ENCODE measurements at regions not wholly inside any gene's neighbourhood (a gene's known extent, or its start where the extent isn't known, plus 50 kb on each side); places are given as distances from the start of the nearest gene placed in this dataset.
A peak's percentile ranks its signal among the peaks of the same experiment; 100 is the strongest.

GRCh38 chr1:79745929-79746328, 739.4 kb upstream of the ADGRL4 start:
- Histone ChIP-seq H3K9me3 (ENCODE audit: control insufficient read depth, insufficient read depth, low read length) (no peaks in the 10 kb centered on the region), H3K4me1 (ENCODE audit: control insufficient read depth, insufficient read depth, low read length) (no peaks in the 10 kb centered on the region), H3K27ac (ENCODE audit: low read depth, low read length) (no peak overlapping the region), H3K27me3 (ENCODE audit: control insufficient read depth, insufficient read depth, low read length) (no peaks in the 10 kb centered on the region), H3K4me3 (ENCODE audit: low read depth, low read length) (no peak overlapping the region), H3K9ac (ENCODE audit: low read depth, low read length) (no peak overlapping the region), H3K36me3 (ENCODE audit: control insufficient read depth, insufficient read depth, low read length) (no peaks in the 10 kb centered on the region)

GRCh38 chr1:79744746-79745145, 738.2 kb upstream of the ADGRL4 start:
- H3K27me3 ChIP-seq (ENCODE audit: control insufficient read depth, insufficient read depth, low read length) = no peaks in the 10 kb centered on the region
- H3K4me1 ChIP-seq (ENCODE audit: control insufficient read depth, insufficient read depth, low read length) = no peaks in the 10 kb centered on the region
- no peaks in the 10 kb centered on the region for H3K36me3 ChIP-seq (ENCODE audit: control insufficient read depth, insufficient read depth, low read length)
- no peak overlapping the region for H3K4me3 ChIP-seq (ENCODE audit: low read depth, low read length)
- no peak overlapping the region for H3K9ac ChIP-seq (ENCODE audit: low read depth, low read length)
- H3K27ac ChIP-seq (ENCODE audit: low read depth, low read length) = no peak overlapping the region
- no peaks in the 10 kb centered on the region for H3K9me3 ChIP-seq (ENCODE audit: control insufficient read depth, insufficient read depth, low read length)

GRCh38 chr1:79741720-79742421, 735.3 kb upstream of the ADGRL4 start:
- Histone ChIP-seq H3K4me1 (ENCODE audit: control insufficient read depth, insufficient read depth, low read length) (no peaks in the 10 kb centered on the region), H3K36me3 (ENCODE audit: control insufficient read depth, insufficient read depth, low read length) (no peaks in the 10 kb centered on the region), H3K9me3 (ENCODE audit: control insufficient read depth, insufficient read depth, low read length) (no peaks in the 10 kb centered on the region), H3K4me3 (ENCODE audit: low read depth, low read length) (no peak overlapping the region), H3K27ac (ENCODE audit: low read depth, low read length) (no peak overlapping the region), H3K9ac (ENCODE audit: low read depth, low read length) (no peak overlapping the region), H3K27me3 (ENCODE audit: control insufficient read depth, insufficient read depth, low read length) (no peaks in the 10 kb centered on the region)

GRCh38 chr1:79738101-79738500, 731.6 kb upstream of the ADGRL4 start:
- no peak overlapping the region for H3K27ac ChIP-seq (ENCODE audit: low read depth, low read length)
- H3K4me1 ChIP-seq (ENCODE audit: control insufficient read depth, insufficient read depth, low read length) = no peaks in the 10 kb centered on the region
- H3K9ac ChIP-seq (ENCODE audit: low read depth, low read length) = no peak overlapping the region
- H3K36me3 ChIP-seq (ENCODE audit: control insufficient read depth, insufficient read depth, low read length) = no peaks in the 10 kb centered on the region
- H3K27me3 ChIP-seq (ENCODE audit: control insufficient read depth, insufficient read depth, low read length) = no peaks in the 10 kb centered on the region
- no peaks in the 10 kb centered on the region for H3K9me3 ChIP-seq (ENCODE audit: control insufficient read depth, insufficient read depth, low read length)
- no peak overlapping the region for H3K4me3 ChIP-seq (ENCODE audit: low read depth, low read length)

GRCh38 chr1:79737193-79737592, 730.7 kb upstream of the ADGRL4 start:
- Histone ChIP-seq H3K36me3 (ENCODE audit: control insufficient read depth, insufficient read depth, low read length) (no peaks in the 10 kb centered on the region), H3K9ac (ENCODE audit: low read depth, low read length) (no peak overlapping the region), H3K9me3 (ENCODE audit: control insufficient read depth, insufficient read depth, low read length) (no peaks in the 10 kb centered on the region), H3K27me3 (ENCODE audit: control insufficient read depth, insufficient read depth, low read length) (no peaks in the 10 kb centered on the region), H3K4me1 (ENCODE audit: control insufficient read depth, insufficient read depth, low read length) (no peaks in the 10 kb centered on the region), H3K27ac (ENCODE audit: low read depth, low read length) (no peak overlapping the region), H3K4me3 (ENCODE audit: low read depth, low read length) (no peak overlapping the region)

- no peaks in the 10 kb centered on the region for H3K4me1 ChIP-seq (ENCODE audit: control insufficient read depth, insufficient read depth, low read length)
- no peak overlapping the region for H3K27ac ChIP-seq (ENCODE audit: low read depth, low read length)
- H3K36me3 ChIP-seq (ENCODE audit: control insufficient read depth, insufficient read depth, low read length) = no peaks in the 10 kb centered on the region
- H3K4me3 ChIP-seq (ENCODE audit: low read depth, low read length) = no peak overlapping the region
- no peak overlapping the region for H3K9ac ChIP-seq (ENCODE audit: low read depth, low read length)
- no peaks in the 10 kb centered on the region for H3K27me3 ChIP-seq (ENCODE audit: control insufficient read depth, insufficient read depth, low read length)
- H3K9me3 ChIP-seq (ENCODE audit: control insufficient read depth, insufficient read depth, low read length) = no peaks in the 10 kb centered on the region
These were observed 726.4 kb upstream of the ADGRL4 start for GRCh38 chr1:79732950-79733349.

- H3K4me3 ChIP-seq (ENCODE audit: low read depth, low read length) = no peak overlapping the region
- no peaks in the 10 kb centered on the region for H3K27me3 ChIP-seq (ENCODE audit: control insufficient read depth, insufficient read depth, low read length)
- peaks cover 13% of the 10 kb centered on the region for H3K4me1 ChIP-seq (ENCODE audit: control insufficient read depth, insufficient read depth, low read length)
- no peak overlapping the region for H3K9ac ChIP-seq (ENCODE audit: low read depth, low read length)
- no peaks in the 10 kb centered on the region for H3K36me3 ChIP-seq (ENCODE audit: control insufficient read depth, insufficient read depth, low read length)
- H3K9me3 ChIP-seq (ENCODE audit: control insufficient read depth, insufficient read depth, low read length) = no peaks in the 10 kb centered on the region
- H3K27ac ChIP-seq (ENCODE audit: low read depth, low read length) = no peak overlapping the region
These were observed 720.4 kb upstream of the ADGRL4 start for GRCh38 chr1:79726911-79727310.

- Histone ChIP-seq H3K9ac (ENCODE audit: low read depth, low read length) (no peak overlapping the region), H3K9me3 (ENCODE audit: control insufficient read depth, insufficient read depth, low read length) (no peaks in the 10 kb centered on the region), H3K4me1 (ENCODE audit: control insufficient read depth, insufficient read depth, low read length) (peaks cover 13% of the 10 kb centered on the region), H3K36me3 (ENCODE audit: control insufficient read depth, insufficient read depth, low read length) (no peaks in the 10 kb centered on the region), H3K27ac (ENCODE audit: low read depth, low read length) (no peak overlapping the region), H3K27me3 (ENCODE audit: control insufficient read depth, insufficient read depth, low read length) (no peaks in the 10 kb centered on the region), H3K4me3 (ENCODE audit: low read depth, low read length) (no peak overlapping the region)
These were observed 719.8 kb upstream of the ADGRL4 start for GRCh38 chr1:79726321-79726720.

- Histone ChIP-seq H3K9me3 (ENCODE audit: control insufficient read depth, insufficient read depth, low read length) (peaks cover 11% of the 10 kb centered on the region), H3K27me3 (ENCODE audit: control insufficient read depth, insufficient read depth, low read length) (no peaks in the 10 kb centered on the region), H3K4me3 (ENCODE audit: low read depth, low read length) (no peak overlapping the region), H3K27ac (ENCODE audit: low read depth, low read length) (peak overlapping the region; percentile 68), H3K4me1 (ENCODE audit: control insufficient read depth, insufficient read depth, low read length) (peaks cover 22% of the 10 kb centered on the region), H3K9ac (ENCODE audit: low read depth, low read length) (no peak overlapping the region), H3K36me3 (ENCODE audit: control insufficient read depth, insufficient read depth, low read length) (no peaks in the 10 kb centered on the region)
These were observed 709.9 kb upstream of the ADGRL4 start for GRCh38 chr1:79716447-79716846.

GRCh38 chr1:79714664-79715063, 708.1 kb upstream of the ADGRL4 start:
- Histone ChIP-seq H3K27me3 (ENCODE audit: control insufficient read depth, insufficient read depth, low read length) (no peaks in the 10 kb centered on the region), H3K9ac (ENCODE audit: low read depth, low read length) (no peak overlapping the region), H3K9me3 (ENCODE audit: control insufficient read depth, insufficient read depth, low read length) (peaks cover 9% of the 10 kb centered on the region), H3K36me3 (ENCODE audit: control insufficient read depth, insufficient read depth, low read length) (no peaks in the 10 kb centered on the region), H3K4me1 (ENCODE audit: control insufficient read depth, insufficient read depth, low read length) (peaks cover 22% of the 10 kb centered on the region), H3K4me3 (ENCODE audit: low read depth, low read length) (no peak overlapping the region), H3K27ac (ENCODE audit: low read depth, low read length) (no peak overlapping the region)

GRCh38 chr1:79711001-79711431, 704.5 kb upstream of the ADGRL4 start:
- no peaks in the 10 kb centered on the region for H3K9me3 ChIP-seq (ENCODE audit: control insufficient read depth, insufficient read depth, low read length)
- H3K9ac ChIP-seq (ENCODE audit: low read depth, low read length) = no peak overlapping the region
- H3K4me3 ChIP-seq (ENCODE audit: low read depth, low read length) = no peak overlapping the region
- peaks cover 8% of the 10 kb centered on the region for H3K4me1 ChIP-seq (ENCODE audit: control insufficient read depth, insufficient read depth, low read length)
- no peak overlapping the region for H3K27ac ChIP-seq (ENCODE audit: low read depth, low read length)
- H3K36me3 ChIP-seq (ENCODE audit: control insufficient read depth, insufficient read depth, low read length) = no peaks in the 10 kb centered on the region
- H3K27me3 ChIP-seq (ENCODE audit: control insufficient read depth, insufficient read depth, low read length) = no peaks in the 10 kb centered on the region

Measured in HUES48 (cell line).